ENCODE measurements at regions not wholly inside any gene's neighbourhood (a gene's known extent, or its start where the extent isn't known, plus 50 kb on each side); places are given as distances from the start of the nearest gene placed in this dataset.

DNA sequence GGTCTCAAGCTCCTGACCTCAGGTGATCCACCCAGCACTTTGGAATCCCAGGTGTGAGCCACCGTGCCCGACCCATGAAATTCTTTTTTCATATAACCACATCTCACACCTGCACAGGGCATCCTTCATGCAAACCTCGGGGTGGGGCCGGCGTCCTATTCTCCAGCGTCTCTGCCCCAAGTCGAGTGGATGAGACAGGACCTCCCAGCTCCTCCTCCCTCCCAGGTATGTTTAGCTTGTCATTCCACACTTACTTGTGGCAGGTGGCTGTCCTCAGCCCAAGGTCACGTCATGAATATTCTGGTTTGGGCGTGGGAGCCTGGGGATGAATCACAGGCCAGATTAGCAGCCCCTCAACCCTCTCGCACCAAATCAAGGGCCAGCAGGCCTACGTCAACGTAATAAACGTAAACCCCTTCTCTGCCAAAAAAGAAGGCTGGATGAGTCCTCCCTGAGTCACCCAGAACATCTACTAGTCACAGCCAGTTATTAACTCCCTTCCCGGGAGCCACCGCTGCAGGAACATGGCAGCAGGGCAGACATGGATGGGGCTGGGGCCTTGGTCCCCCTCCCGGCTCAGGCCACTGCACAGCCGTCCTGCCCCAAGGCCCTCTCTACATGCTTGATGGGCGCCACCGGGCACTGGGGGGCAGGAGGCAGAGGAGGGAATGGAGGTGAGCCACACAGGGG is 91.7 kb downstream of the YTHDF1 start:
- WGBS (ENCODE audit: insufficient coverage) = 93% methylated on average over 19 of the region's 19 CpGs
- CTCF ChIA-PET = no interaction called here
- Histone ChIP-seq H2AFZ (ENCODE audit: insufficient read depth, low read depth, low read length, poor library complexity, severe bottlenecking) (no peak overlapping the region), H3K4me2 (replicated peaks; ENCODE audit: low read depth, low read length, poor library complexity, severe bottlenecking) (no peak overlapping the region), H3K27ac (ENCODE audit: low read length in 2 of 2) (no peak overlapping the region), H3K4me3 (ENCODE audit: control extremely low read depth in 1 of 5, extremely low read depth in 1 of 5, insufficient read depth in 1 of 5, low read depth in 2 of 5, low read length in 4 of 5) (no peak overlapping the region), H3K9ac (ENCODE audit: low read length) (no peak overlapping the region), H4K20me1 (ENCODE audit: control insufficient read depth, insufficient read depth, low read length, poor library complexity, severe bottlenecking) (no peaks in the 10 kb centered on the region), H3K79me2 (ENCODE audit: control insufficient read depth, insufficient read depth, low read length) (no peaks in the 10 kb centered on the region), H3K4me1 (ENCODE audit: control insufficient read depth in 2 of 2, insufficient read depth in 2 of 2, low read length in 2 of 2) (no peaks in the 10 kb centered on the region), H3K27me3 (replicated peaks in 1 of 4; ENCODE audit: control extremely low read depth in 1 of 4, control insufficient read depth in 3 of 4, insufficient read depth in 4 of 4, low read length in 3 of 4) (peaks cover 0 to 2% (median 0%) of the 10 kb centered on the region in 4 experiments), H3K36me3 (replicated peaks in 1 of 2; ENCODE audit: control extremely low read depth in 1 of 2, control insufficient read depth in 1 of 2, extremely low read depth in 1 of 2, insufficient read depth in 2 of 2, low read length in 1 of 2) (no peaks in the 10 kb centered on the region), H3K9me3 (ENCODE audit: control extremely low read depth in 1 of 3, control insufficient read depth in 2 of 3, insufficient read depth in 1 of 3, low read length in 2 of 3) (peaks cover 0 to 3% (median 0%) of the 10 kb centered on the region in 3 donors)
- Mint-ChIP-seq H3K4me1 (no peaks in the 10 kb centered on the region), H3K4me3 (no peak overlapping the region), H3K27me3 (peaks cover 13% of the 10 kb centered on the region), H3K9me3 (ENCODE audit: insufficient read depth) (no peaks in the 10 kb centered on the region), H3K27ac (no peak overlapping the region)
- ATAC-seq (ENCODE audit: low read depth) (no peak), DNase-seq (no peak)
- TF ChIP-seq EZH2 (IDR thresholded peaks at IDR 0.05; ENCODE audit: borderline replicate concordance, insufficient read depth, low read depth, low read length, poor library complexity, severe bottlenecking) = no peak
- intact Hi-C loops (cut with micrococcal nuclease) = no loop called here
- POLR2A ChIA-PET = no interaction called here

DNA sequence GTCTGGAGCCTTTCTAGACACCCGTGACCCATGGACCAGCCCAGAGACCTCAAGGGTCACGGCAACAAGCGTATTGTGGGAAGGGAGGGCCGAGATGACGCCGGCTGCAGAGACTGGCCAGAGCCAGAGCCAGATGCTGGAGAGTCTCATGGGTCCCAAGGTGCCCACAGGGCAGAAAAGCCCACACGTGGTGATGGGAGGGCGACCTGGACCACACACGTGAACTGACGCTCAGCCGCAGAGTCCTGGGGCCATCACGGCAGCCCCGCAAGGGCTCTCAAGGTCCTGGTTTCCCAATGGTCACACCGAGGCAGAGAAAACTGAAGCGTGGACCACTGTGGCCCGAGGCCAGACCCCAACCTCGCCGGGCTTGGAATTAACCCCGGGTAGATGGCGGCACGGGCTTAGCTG is 92.6 kb downstream of the YTHDF1 start:
- Histone ChIP-seq H2AFZ (ENCODE audit: insufficient read depth, low read depth, low read length, poor library complexity, severe bottlenecking) (no peak overlapping the region), H3K9ac (ENCODE audit: low read length) (no peak overlapping the region), H3K36me3 (replicated peaks in 1 of 2; ENCODE audit: control extremely low read depth in 1 of 2, control insufficient read depth in 1 of 2, extremely low read depth in 1 of 2, insufficient read depth in 2 of 2, low read length in 1 of 2) (no peaks in the 10 kb centered on the region), H3K4me3 (ENCODE audit: control extremely low read depth in 1 of 5, extremely low read depth in 1 of 5, insufficient read depth in 1 of 5, low read depth in 2 of 5, low read length in 4 of 5) (no peak overlapping the region), H3K4me1 (ENCODE audit: control insufficient read depth in 2 of 2, insufficient read depth in 2 of 2, low read length in 2 of 2) (no peaks in the 10 kb centered on the region), H4K20me1 (ENCODE audit: control insufficient read depth, insufficient read depth, low read length, poor library complexity, severe bottlenecking) (no peaks in the 10 kb centered on the region), H3K9me3 (ENCODE audit: control extremely low read depth in 1 of 3, control insufficient read depth in 2 of 3, insufficient read depth in 1 of 3, low read length in 2 of 3) (peaks cover 0 to 3% (median 0%) of the 10 kb centered on the region in 3 donors), H3K79me2 (ENCODE audit: control insufficient read depth, insufficient read depth, low read length) (no peaks in the 10 kb centered on the region), H3K4me2 (replicated peaks; ENCODE audit: low read depth, low read length, poor library complexity, severe bottlenecking) (no peak overlapping the region), H3K27me3 (replicated peaks in 1 of 4; ENCODE audit: control extremely low read depth in 1 of 4, control insufficient read depth in 3 of 4, insufficient read depth in 4 of 4, low read length in 3 of 4) (no peaks in the 10 kb centered on the region), H3K27ac (ENCODE audit: low read length in 2 of 2) (no peak overlapping the region)
- no peak for ATAC-seq (ENCODE audit: low read depth)
- intact Hi-C loops (cut with micrococcal nuclease) = no loop called here
- no peak overlapping the region for H3K4me3 Mint-ChIP-seq
- no peak overlapping the region for H3K27ac Mint-ChIP-seq
- TF ChIP-seq EZH2 (IDR thresholded peaks at IDR 0.05; ENCODE audit: borderline replicate concordance, insufficient read depth, low read depth, low read length, poor library complexity, severe bottlenecking) = no peak
- TF ChIP-seq, protein P1, sequence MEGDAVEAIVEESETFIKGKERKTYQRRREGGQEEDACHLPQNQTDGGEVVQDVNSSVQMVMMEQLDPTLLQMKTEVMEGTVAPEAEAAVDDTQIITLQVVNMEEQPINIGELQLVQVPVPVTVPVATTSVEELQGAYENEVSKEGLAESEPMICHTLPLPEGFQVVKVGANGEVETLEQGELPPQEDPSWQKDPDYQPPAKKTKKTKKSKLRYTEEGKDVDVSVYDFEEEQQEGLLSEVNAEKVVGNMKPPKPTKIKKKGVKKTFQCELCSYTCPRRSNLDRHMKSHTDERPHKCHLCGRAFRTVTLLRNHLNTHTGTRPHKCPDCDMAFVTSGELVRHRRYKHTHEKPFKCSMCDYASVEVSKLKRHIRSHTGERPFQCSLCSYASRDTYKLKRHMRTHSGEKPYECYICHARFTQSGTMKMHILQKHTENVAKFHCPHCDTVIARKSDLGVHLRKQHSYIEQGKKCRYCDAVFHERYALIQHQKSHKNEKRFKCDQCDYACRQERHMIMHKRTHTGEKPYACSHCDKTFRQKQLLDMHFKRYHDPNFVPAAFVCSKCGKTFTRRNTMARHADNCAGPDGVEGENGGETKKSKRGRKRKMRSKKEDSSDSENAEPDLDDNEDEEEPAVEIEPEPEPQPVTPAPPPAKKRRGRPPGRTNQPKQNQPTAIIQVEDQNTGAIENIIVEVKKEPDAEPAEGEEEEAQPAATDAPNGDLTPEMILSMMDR (IDR thresholded peaks at IDR 0.05) = no peak
- peaks cover 7% of the 10 kb centered on the region for H3K27me3 Mint-ChIP-seq
- H3K9me3 Mint-ChIP-seq (ENCODE audit: insufficient read depth) = no peaks in the 10 kb centered on the region
- H3K4me1 Mint-ChIP-seq = no peaks in the 10 kb centered on the region
- ChIA-PET CTCF (no interaction called here), POLR2A (no interaction called here)
- DNase-seq = no peak
- 89% methylated on average over 21 of the region's 21 CpGs for WGBS (ENCODE audit: insufficient coverage)

Measured in B cell (primary cell).